ENCODE measurements at regions not wholly inside any gene's neighbourhood (a gene's known extent, or its start where the extent isn't known, plus 50 kb on each side); places are given as distances from the start of the nearest gene placed in this dataset.

DNA sequence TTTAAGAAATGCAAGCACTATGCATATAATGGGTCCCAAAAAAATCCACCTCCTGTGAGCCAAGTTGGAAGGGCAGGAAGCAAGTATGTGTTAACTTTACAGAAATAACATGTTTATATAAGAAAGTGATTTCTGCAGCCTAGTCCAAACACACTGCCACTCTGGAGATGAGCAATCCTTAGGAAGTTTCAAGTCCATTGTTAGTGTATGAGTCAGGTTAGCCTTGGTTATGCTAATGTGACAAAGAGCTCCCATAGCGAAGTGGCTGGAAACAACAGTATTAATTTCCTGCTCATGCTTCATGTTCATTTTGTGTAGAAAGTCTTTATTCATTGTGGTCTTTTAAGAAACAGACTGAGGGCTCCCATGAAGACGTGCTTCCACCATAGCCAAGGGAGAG, 121.4 kb downstream of the TBXT start:
- DNase-seq (ENCODE audit: low read depth), result peak; percentile 40
- Histone ChIP-seq H3K36me3 (ENCODE audit: control insufficient read depth, insufficient read depth, low read length) (no peaks in the 10 kb centered on the region; the same call in 1 of the 2 replicates), H3K4me3 (ENCODE audit: low read depth, low read length) (no peak overlapping the region), H3K27me3 (ENCODE audit: control insufficient read depth, insufficient read depth, low read length) (no peaks in the 10 kb centered on the region)
- TF ChIP-seq, protein P1, sequence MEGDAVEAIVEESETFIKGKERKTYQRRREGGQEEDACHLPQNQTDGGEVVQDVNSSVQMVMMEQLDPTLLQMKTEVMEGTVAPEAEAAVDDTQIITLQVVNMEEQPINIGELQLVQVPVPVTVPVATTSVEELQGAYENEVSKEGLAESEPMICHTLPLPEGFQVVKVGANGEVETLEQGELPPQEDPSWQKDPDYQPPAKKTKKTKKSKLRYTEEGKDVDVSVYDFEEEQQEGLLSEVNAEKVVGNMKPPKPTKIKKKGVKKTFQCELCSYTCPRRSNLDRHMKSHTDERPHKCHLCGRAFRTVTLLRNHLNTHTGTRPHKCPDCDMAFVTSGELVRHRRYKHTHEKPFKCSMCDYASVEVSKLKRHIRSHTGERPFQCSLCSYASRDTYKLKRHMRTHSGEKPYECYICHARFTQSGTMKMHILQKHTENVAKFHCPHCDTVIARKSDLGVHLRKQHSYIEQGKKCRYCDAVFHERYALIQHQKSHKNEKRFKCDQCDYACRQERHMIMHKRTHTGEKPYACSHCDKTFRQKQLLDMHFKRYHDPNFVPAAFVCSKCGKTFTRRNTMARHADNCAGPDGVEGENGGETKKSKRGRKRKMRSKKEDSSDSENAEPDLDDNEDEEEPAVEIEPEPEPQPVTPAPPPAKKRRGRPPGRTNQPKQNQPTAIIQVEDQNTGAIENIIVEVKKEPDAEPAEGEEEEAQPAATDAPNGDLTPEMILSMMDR (IDR thresholded peaks at IDR 0.05; ENCODE audit: insufficient read depth, low read depth, low read length), result no peak
- ChIA-PET CTCF (interaction anchor here (1.6 to 2.0 kb wide), 2 partner anchors 9 to 13 kb away, joined by 3 to 4 read pairs; no protein-coding TSS in a partner anchor), POLR2A (no interaction called here)

DNA sequence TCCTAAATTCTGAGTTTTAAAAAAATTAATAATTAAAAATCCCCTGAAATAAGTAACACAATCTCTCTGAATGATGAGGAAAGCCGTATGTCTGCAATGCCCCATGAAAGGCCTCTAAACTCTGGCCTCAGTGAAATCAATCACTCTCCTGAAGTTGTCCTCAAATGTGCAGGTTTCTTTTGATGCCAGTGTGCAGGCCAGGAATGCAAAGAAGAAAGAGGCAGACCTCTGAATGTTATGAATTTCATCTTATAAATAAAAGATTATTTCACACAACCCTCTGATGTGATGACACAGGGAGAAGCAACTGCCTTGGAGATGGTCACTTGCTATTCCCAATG, 121.8 kb downstream of the TBXT start:
- Histone ChIP-seq H3K36me3 (ENCODE audit: control insufficient read depth, insufficient read depth, low read length) (no peaks in the 10 kb centered on the region; the same call in 1 of the 2 replicates), H3K4me3 (ENCODE audit: low read depth, low read length) (no peak overlapping the region), H3K27me3 (ENCODE audit: control insufficient read depth, insufficient read depth, low read length) (no peaks in the 10 kb centered on the region)
- ChIA-PET CTCF (interaction anchor here (1.6 to 2.0 kb wide), 2 partner anchors 9 to 13 kb away, joined by 3 to 4 read pairs; no protein-coding TSS in a partner anchor), POLR2A (no interaction called here)
- no peak for DNase-seq (ENCODE audit: low read depth)
- TF ChIP-seq, protein P1 (IDR thresholded peaks at IDR 0.05; ENCODE audit: insufficient read depth, low read depth, low read length), result no peak

DNA sequence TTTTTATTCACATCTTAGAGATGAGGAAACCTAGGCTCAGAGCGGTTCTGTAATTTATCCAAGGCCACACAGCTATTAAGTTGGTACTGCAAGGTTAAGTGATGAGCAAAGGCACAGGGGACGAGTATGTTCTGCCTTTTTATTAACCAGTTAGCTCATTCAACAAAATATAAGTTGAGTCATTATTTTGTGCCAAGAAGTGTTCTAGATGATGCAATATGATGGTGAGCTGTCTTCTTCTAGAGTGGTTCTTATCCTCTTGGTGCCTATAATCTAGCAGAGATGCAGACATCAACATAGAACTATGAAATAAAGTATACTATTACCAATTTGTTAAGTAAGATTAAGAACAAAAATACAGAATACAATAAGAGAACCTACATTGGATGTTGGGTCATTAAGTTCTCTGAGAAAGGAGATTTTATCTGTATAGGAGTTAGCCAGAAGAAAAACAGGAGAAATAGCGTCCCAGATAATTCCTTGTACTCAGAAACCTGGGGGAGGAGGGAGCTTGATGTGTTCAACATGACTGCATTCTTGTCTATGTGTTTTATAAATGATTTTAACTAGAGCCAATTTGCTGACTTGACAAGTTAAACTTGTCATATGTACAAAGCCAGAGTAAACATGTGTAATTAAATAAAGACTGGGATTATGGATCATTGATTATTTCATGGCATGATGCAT, 122.3 kb downstream of the TBXT start:
- TF ChIP-seq, protein P1 (IDR thresholded peaks at IDR 0.05; ENCODE audit: insufficient read depth, low read depth, low read length), result no peak
- Histone ChIP-seq H3K27me3 (ENCODE audit: control insufficient read depth, insufficient read depth, low read length) (no peaks in the 10 kb centered on the region), H3K4me3 (ENCODE audit: low read depth, low read length) (no peak overlapping the region), H3K36me3 (ENCODE audit: control insufficient read depth, insufficient read depth, low read length) (no peaks in the 10 kb centered on the region; the same call in 1 of the 2 replicates)
- ChIA-PET POLR2A (no interaction called here), CTCF (interaction anchor here (1.6 to 2.0 kb wide), 2 partner anchors 10 to 12 kb away, joined by 3 to 4 read pairs; no protein-coding TSS in a partner anchor)
- no peak for DNase-seq (ENCODE audit: low read depth)

- no peak for DNase-seq (ENCODE audit: low read depth)
- no peak overlapping the region for H3K4me3 ChIP-seq (ENCODE audit: low read depth, low read length)
- H3K27me3 ChIP-seq (ENCODE audit: control insufficient read depth, insufficient read depth, low read length), result no peaks in the 10 kb centered on the region
- CTCF ChIA-PET, result no interaction called here
- POLR2A ChIA-PET, result no interaction called here
- TF ChIP-seq, protein P1 (IDR thresholded peaks at IDR 0.05; ENCODE audit: insufficient read depth, low read depth, low read length), result no peak
- H3K36me3 ChIP-seq (ENCODE audit: control insufficient read depth, insufficient read depth, low read length), result no peaks in the 10 kb centered on the region; the same call in 1 of the 2 replicates
Observed at GRCh38 chr6:166041277-166041676, 126.4 kb downstream of the TBXT start.

- Histone ChIP-seq H3K4me3 (ENCODE audit: low read depth, low read length) (no peak overlapping the region), H3K27me3 (ENCODE audit: control insufficient read depth, insufficient read depth, low read length) (no peaks in the 10 kb centered on the region), H3K36me3 (ENCODE audit: control insufficient read depth, insufficient read depth, low read length) (no peaks in the 10 kb centered on the region; the same call in 1 of the 2 replicates)
- ChIA-PET CTCF (no interaction called here), POLR2A (no interaction called here)
- DNase-seq (ENCODE audit: low read depth), result no peak
- TF ChIP-seq, protein P1 (IDR thresholded peaks at IDR 0.05; ENCODE audit: insufficient read depth, low read depth, low read length), result no peak
Observed at GRCh38 chr6:166040292-166040691, 127.4 kb downstream of the TBXT start.
